Activated naive CD4-positive, alpha-beta T cell treated with anti-CD3 and anti-CD28 coated beads, Interleukin-2, amount 50 U/mL, for 72 hours (primary cell): ENCODE measurements at regions not wholly inside any gene's neighbourhood (a gene's known extent, or its start where the extent isn't known, plus 50 kb on each side); places are given as distances from the start of the nearest gene placed in this dataset.

Experiments used
- ATAC-seq, 2 donors: fragments of 150-1000 bp; cut with Tn5 transposase; 2 replicates each; pipeline ENCODE4 v1.10.0; 2021; ENCODE audit warnings: mild to moderate bottlenecking in 2 of 2, moderate library complexity in 2 of 2
- DNase-seq, 2 donors: peaks; one replicate each; pipeline ENCODE4 v3.0.0; 2021 to 2022; ENCODE audit warnings: low spot score in 2 of 2
- H3K27ac Mint-ChIP-seq, 2 donors: one replicate each; pipeline ENCODE4 v1.8.0; 2022; ENCODE audit warnings: mild to moderate bottlenecking in 2 of 2, mixed read lengths in 2 of 2
- H3K36me3 Mint-ChIP-seq, 2 donors: one replicate each; pipeline ENCODE4 v1.8.0; 2022; ENCODE audit warnings: mixed read lengths in 2 of 2
- H3K9me3 Mint-ChIP-seq, 2 donors: one replicate each; pipeline ENCODE4 v1.8.0; 2022; ENCODE audit warnings: mixed read lengths in 2 of 2

DNA sequence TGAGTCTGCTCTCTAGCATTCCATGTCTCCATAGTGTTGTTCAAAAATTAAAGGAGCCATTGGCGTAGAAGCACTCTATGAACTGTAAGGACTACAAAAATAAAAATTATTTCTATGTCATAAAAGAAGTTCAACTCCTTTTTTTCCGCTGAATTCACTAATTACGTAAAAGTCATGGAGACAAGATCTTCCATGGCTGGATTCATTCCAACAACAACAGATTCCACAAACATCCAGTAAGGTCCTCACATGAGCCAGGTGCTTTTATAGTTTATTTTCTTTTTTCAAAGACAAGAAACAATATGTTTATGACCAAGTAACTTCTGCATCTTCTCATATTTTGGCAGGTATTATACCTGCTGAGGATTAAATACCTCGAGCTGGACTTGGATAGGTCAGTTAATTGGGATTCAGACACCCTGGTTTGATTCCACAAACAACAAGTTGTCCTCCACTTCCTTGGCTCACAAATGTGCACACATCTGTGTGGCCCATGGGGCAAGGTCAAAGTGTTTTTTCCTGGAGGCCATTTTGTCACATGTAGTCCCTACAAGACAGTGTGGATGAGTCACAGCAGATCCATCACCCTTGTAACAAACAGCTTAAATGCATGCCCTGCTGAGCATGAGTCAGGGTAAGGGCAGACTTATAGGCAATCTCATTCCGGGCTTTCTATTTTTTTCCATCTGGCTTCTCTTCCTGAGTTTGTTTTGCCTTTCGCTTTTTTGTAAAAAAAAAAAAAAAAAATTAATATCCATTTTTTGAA, 475.6 kb downstream of the COG6 start:
- ATAC-seq, result peak; percentile 65 to 70
- H3K27ac Mint-ChIP-seq, result peak overlapping the region; percentile 6 to 89
- no peak for DNase-seq
- peaks cover 14 to 40% of the 10 kb centered on the region in 2 donors for H3K9me3 Mint-ChIP-seq
- peaks cover 17 to 44% of the 10 kb centered on the region in 2 donors for H3K36me3 Mint-ChIP-seq

DNA sequence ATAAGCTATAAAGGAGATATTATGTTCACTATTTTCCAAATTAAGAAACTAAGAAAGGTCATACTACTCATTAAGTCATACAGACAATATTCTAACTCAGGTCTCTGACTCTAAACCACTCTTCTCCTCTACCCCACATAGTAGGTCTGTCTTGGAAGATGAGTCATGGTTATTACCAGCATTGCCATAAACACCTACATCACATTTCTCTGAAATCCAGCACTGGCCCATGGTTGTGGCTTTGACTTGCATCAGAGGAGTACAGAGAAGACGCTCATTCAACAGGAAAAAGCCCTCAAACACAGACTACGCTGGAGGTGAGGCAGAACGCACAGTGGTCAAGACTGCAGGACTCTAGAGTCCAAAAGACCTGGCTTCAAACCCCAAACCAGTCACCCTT, 476.8 kb downstream of the COG6 start:
- Mint-ChIP-seq H3K27ac (peak overlapping the region; percentile 89 to 90), H3K9me3 (peaks cover 16 to 35% of the 10 kb centered on the region in 2 donors), H3K36me3 (peaks cover 17 to 37% of the 10 kb centered on the region in 2 donors)
- ATAC-seq (peak; percentile 87 to 91), DNase-seq (peak; percentile 45 to 76)

DNA sequence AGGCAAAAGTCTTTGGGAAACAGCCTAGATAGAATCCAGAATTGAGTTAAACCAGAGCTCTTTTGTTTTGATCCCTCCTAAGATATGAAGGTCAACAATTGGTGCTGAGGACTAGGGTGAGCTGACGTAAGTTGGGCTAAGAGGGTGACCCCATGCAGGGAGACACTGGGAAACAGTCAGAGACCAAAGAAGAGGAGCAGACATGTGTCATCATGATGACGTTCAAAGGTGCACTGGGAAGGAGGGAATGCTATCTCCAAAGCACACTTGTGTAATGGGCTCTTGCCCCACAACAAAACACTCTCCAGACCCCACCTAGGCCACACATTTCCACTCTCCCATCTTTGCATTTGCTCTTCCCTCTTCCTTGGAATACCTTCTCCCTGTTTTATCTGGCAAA, 481.4 kb downstream of the COG6 start:
- H3K36me3 Mint-ChIP-seq, result peaks cover 4 to 9% of the 10 kb centered on the region in 2 donors
- peaks cover 3 to 13% of the 10 kb centered on the region in 2 donors for H3K9me3 Mint-ChIP-seq
- no peak for ATAC-seq
- DNase-seq, result no peak
- peak overlapping the region in 1 of 2 donors; percentile 62 for H3K27ac Mint-ChIP-seq

DNA sequence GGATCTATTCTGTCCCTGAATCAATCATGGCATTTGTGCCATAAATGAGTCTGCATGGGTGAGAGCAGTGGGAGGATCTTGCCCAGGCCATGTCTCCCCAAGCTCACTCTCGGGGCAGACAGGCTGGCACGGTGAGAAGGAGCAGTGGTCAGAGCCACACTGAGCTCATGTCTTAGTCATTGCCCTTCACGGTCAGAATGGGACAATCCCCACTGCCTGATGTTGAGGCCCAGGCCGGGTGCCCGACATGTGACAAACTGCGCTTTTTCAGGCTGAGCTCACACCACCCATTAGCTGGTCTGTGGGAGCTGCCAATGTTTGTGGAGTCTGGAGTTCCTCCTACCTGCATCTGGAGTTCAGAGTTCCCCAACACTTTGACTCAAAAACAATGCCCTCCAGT, 481.9 kb downstream of the COG6 start:
- peak overlapping the region in 1 of 2 donors; percentile 62 for H3K27ac Mint-ChIP-seq
- peak; percentile 46 to 94 for ATAC-seq

DNA sequence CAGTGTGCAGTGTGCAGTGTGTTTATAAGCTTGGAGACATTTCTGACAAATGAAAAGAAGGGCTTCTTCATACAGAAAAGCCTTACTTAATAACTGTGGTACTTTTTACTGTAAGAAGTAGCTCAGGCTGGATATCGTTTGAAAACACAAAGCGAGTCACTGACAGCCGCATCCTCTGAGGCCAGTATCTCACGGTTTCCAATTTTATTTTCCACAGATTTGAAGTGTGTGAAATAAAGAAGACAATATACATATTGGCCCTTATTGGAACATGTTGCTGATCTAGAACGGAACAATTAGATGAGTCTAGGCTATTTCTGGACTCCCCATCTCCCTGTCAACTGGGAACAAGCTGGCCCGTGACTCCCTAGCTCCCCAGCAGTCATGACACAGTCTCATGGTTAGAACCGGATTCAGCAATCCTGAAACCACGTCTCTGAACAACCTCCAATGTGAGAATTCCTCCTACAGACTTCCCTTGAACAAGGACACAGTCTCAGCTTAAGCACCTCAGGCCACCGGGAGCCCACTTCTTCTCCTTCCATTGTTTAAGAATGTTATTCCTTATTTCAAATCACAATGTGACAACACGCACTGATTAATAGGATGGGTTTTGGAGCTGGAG, 484.5 kb downstream of the COG6 start:
- Mint-ChIP-seq H3K27ac (no peak overlapping the region), H3K36me3 (peaks cover 0 to 9% of the 10 kb centered on the region in 2 donors), H3K9me3 (peaks cover 3 to 9% of the 10 kb centered on the region in 2 donors)
- ATAC-seq, result peak in 1 of 2 donors; percentile 37
- no peak for DNase-seq

More for the DNA sequence above, 481.9 kb downstream of the COG6 start:
- Mint-ChIP-seq H3K9me3 (peaks cover 3 to 9% of the 10 kb centered on the region in 2 donors), H3K36me3 (peaks cover 4 to 9% of the 10 kb centered on the region in 2 donors)
- DNase-seq, result peak in 1 of 2 donors; percentile 79

DNA sequence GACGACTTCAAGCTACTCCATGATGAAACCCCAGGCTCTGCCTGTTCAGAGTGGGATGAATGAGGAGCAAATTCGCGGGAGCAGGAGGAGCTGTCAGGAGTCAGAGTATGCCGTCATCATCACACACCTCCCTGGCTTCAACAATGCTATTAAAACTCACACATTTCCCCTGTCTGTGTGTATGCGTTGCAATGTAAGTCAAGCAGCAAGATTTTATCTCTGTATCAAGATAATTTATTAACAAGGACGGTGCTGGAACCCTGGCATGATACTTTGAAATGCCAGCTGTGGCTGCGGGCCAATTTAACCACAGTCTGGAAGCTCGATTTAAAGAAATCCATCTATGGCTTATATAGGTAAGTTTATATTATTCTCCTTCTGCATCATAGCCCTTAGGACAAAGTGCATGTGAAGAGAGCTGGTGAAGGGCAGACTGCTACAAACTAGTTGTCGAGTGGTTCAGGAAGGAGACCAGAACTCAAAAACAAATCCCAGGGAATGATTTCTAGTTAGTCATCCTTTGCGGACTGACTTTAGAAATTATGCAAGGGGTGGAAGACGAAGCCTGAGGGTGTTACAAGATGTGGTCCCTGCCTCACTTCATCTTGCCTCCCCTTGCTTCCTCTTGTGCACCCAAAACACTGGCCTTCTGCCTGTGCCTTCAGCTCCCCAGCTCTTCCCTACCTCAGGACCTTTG, 486.5 kb downstream of the COG6 start:
- peaks cover 3 to 9% of the 10 kb centered on the region in 2 donors for H3K9me3 Mint-ChIP-seq
- DNase-seq, result no peak
- H3K27ac Mint-ChIP-seq, result no peak overlapping the region
- no peak for ATAC-seq
- H3K36me3 Mint-ChIP-seq, result peaks cover 0 to 19% of the 10 kb centered on the region in 2 donors

DNA sequence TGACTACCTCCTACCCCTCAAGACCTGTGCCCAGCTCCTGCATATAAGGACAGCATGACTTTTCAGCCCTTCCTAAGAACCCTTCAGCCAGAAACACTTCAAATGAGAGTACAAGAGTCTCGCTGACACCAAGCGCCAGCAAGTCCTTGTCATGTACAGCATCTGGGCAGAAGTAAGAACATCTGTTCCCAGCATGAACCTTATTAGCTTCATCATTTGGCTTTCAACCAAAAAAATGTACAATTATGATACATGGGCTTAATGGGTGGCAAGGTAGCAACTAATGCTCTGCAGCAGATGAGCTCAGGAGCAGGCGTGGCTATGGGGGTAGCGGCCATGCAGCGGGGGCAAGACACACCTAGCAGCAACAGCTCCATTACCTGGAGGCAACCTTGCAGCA, 487.6 kb downstream of the COG6 start:
- ATAC-seq (no peak), DNase-seq (no peak)
- Mint-ChIP-seq H3K9me3 (peaks cover 0 to 9% of the 10 kb centered on the region in 2 donors), H3K36me3 (peaks cover 0 to 20% of the 10 kb centered on the region in 2 donors), H3K27ac (no peak overlapping the region)

DNA sequence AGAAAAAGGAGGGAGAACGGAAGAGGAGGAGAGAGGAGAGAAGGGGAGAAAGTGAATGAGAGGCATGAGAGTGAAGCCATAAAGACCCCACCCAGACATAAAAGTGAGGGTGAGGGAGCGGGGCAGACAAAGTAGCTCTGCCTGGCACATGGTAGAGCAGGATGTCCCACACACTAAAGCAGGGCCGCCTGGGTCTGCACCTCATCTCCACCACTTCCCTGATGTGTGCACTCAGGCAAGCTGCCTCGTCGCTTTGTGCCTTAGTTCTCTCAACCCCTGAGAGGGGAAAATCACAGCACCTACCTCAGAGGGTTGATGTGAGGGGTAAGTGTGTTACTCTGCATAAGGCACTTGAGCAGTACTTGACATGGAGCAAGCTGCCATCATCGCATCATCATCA, 488.1 kb downstream of the COG6 start:
- DNase-seq (no peak), ATAC-seq (no peak)
- Mint-ChIP-seq H3K9me3 (peaks cover 0 to 6% of the 10 kb centered on the region in 2 donors), H3K36me3 (peaks cover 0 to 17% of the 10 kb centered on the region in 2 donors), H3K27ac (no peak overlapping the region)

DNA sequence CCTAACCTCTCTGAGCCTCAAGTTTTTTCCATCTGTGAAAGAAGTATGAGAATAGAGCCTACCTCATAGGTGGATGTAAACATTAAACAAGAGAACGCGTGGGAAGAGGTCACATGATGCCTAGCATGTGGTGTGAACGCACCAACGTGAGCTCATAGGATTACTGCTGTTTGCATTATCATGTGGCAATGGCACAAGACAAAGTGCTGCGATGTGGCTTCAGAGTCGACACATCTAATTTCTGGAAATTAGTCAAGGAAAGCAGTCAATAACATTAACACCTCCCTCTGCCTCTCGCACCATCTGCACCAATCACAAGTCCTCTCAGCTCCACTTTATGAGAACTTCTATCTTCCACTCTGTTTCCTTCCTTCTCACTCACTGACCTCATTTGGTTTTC, 489.7 kb downstream of the COG6 start:
- H3K27ac Mint-ChIP-seq, result no peak overlapping the region
- peaks cover 0 to 17% of the 10 kb centered on the region in 2 donors for H3K36me3 Mint-ChIP-seq
- peak in 1 of 2 donors; percentile 75 for ATAC-seq
- peak in 1 of 2 donors; percentile 39 for DNase-seq
- H3K9me3 Mint-ChIP-seq, result no peaks in the 10 kb centered on the region

DNA sequence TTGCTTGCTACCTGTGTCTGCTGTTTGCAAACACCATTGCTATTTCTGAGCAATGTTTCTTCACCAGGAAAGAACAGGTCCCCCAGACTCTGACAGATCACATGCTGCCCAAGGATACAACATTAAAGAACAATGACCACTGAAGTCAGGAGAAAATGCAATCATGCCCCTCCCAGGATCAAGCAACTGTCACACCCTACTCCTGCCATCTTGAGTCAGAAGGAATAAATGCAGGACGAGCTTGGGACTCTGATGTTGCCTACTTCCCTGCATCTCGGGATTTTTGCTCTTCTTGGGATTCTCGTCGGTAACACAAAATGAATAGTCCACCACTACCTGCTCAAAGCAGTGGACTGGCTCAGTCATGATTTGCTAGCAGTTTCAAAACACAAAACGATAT, 490.6 kb downstream of the COG6 start:
- DNase-seq, result no peak
- H3K9me3 Mint-ChIP-seq, result peaks cover 0 to 5% of the 10 kb centered on the region in 2 donors
- peaks cover 0 to 17% of the 10 kb centered on the region in 2 donors for H3K36me3 Mint-ChIP-seq
- H3K27ac Mint-ChIP-seq, result peak overlapping the region; percentile 45 to 86
- no peak for ATAC-seq

DNA sequence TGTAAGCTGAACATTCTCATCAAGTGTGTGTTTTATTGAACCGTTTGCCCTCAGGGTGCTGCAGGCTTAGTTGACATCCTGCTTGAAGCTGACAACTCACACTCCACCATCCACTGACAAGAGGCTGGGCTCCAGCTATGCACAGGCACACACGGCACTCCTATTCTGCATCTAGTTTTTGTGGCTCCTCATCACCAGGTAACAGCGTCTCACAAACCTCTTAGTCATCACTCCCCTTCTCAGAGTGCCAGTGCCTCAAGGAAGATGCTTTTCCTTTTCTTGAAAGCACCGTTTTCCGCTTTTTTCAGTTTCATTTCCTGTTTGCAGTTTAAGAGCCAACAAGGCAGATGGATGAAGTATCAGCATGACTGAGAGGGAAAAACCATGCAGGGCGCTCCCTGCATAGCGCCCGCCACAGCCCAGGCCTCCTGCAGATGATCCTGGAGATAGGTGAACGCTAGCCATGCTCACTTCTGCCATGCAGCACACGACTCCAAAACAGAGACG, 491.2 kb downstream of the COG6 start:
- DNase-seq (peak in 1 of 2 donors; percentile 34), ATAC-seq (peak; percentile 72 to 73)
- peaks cover 0 to 8% of the 10 kb centered on the region in 2 donors for H3K9me3 Mint-ChIP-seq
- peaks cover 0 to 19% of the 10 kb centered on the region in 2 donors for H3K36me3 Mint-ChIP-seq
- peak overlapping the region; percentile 45 to 86 for H3K27ac Mint-ChIP-seq

DNA sequence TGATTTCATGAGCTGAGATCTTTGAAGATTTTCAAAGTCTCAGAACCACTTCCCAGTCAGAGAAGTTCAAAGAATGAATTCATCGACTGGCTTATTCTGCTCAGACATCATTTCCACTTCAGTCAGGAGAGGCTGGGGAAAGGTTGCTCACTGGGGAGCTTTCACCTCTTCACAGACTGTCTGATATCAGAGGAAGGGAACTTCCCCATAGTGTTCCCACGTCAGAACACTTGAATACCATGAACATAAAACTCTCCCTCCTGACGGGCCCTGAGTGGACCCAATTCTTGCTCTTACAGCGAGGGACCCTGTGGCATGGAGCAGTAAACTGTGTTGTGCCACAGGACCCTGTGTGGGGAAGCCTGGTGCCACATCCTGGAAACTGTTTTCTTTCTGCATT, 492.6 kb downstream of the COG6 start:
- H3K36me3 Mint-ChIP-seq, result peaks cover 0 to 23% of the 10 kb centered on the region in 2 donors
- peaks cover 0 to 21% of the 10 kb centered on the region in 2 donors for H3K9me3 Mint-ChIP-seq
- ATAC-seq, result peak; percentile 67 to 88
- DNase-seq, result peak in 1 of 2 donors; percentile 64
- H3K27ac Mint-ChIP-seq, result peak overlapping the region; percentile 85 to 97

DNA sequence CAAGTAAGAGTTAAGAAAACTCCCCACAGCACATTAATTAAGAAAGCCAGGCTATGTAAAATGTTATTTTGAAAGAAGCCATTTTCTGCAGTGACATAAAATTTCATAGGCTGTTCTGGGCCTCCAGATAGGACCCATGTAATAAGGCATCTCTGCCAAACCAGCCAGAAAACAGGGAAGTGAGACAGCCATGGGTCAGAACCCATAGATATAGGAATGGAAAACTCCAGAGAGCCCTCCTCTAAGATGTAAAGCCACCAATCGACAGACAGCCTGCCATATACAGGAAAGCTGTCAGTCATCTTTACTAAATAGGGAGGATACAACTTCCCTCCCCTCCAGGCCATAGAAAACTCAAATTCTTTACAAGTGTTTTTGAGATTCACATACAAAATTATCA, 493.3 kb downstream of the COG6 start:
- peak overlapping the region in 1 of 2 donors; percentile 85 for H3K27ac Mint-ChIP-seq
- H3K9me3 Mint-ChIP-seq, result peaks cover 0 to 21% of the 10 kb centered on the region in 2 donors
- DNase-seq (no peak), ATAC-seq (no peak)
- peaks cover 0 to 23% of the 10 kb centered on the region in 2 donors for H3K36me3 Mint-ChIP-seq

DNA sequence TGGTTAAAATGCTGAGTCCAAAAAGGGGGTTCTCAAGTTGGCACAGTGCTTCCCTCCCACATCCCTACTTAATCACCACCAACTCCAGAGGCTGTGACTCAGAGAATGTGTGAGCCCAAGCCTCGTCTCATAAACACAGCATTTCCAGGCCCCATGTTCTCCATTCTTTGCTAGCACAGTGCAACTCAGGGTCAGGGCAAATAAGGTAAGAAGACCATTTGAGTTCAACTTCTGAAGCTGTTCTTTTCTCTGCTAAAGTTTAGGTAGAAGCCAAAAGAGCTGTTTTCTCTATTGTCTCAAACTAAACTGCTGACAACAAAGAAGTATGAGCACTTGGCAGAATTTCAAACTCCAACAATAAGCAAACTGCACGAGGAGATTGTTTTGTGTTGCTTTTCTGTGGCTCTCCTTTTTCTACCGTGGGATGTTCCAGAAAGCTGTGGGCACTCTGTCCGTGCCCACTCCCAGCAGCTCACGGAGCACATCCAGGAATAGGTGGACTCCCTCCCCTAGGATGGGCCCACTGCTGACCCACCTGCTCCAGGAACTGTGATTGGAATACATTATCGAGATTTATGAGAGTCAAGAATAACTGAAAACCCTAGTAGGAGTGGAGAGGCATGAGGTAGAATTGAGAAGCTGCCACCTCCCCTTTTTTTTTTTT, 494.3 kb downstream of the COG6 start:
- DNase-seq (no peak), ATAC-seq (peak in 1 of 2 donors; percentile 22)
- Mint-ChIP-seq H3K36me3 (peaks cover 0 to 23% of the 10 kb centered on the region in 2 donors), H3K27ac (peak overlapping the region; percentile 22 to 55), H3K9me3 (peaks cover 0 to 21% of the 10 kb centered on the region in 2 donors)

DNA sequence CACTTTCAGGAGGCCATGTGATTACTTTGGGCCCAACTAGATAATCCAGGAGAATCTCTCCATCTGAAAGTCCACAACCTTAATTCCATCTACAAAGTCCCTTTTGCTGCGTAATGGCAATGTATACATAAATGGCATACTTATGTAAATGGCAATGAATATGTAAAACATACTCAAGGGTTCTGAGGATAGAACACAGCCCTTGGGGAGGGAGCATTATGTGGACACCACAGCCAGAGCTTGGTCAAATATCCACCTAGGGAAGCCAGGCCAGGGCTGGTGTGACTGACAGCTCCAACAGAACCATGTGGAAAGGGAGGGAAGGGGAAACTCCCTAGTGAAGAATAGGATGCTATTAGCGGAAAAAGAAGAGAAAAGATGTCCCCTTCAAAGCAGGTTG, 496.2 kb downstream of the COG6 start:
- no peak overlapping the region for H3K27ac Mint-ChIP-seq
- no peak for ATAC-seq
- no peak for DNase-seq
- peaks cover 0 to 16% of the 10 kb centered on the region in 2 donors for H3K36me3 Mint-ChIP-seq
- H3K9me3 Mint-ChIP-seq, result peaks cover 0 to 24% of the 10 kb centered on the region in 2 donors

DNA sequence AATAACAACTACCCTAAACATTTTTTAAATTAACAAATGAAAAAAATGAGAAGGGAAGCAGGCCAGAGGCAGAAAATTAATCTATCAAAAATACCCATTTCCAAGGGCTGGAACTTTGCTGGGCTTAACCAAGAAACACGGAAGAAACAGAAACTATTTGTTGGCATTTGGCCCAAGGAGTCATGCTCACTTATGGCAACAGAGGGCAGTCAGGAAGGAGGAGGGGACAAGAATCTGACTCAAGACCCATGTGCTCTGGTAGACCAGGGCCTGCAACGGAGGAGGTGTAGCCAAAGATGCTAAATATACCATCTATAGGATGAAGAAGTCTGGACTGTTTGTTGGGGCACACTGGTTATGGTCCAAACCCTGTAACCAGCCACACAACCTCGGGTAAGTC, 496.7 kb downstream of the COG6 start:
- H3K9me3 Mint-ChIP-seq, result peaks cover 0 to 25% of the 10 kb centered on the region in 2 donors
- H3K36me3 Mint-ChIP-seq, result peaks cover 0 to 11% of the 10 kb centered on the region in 2 donors
- H3K27ac Mint-ChIP-seq, result no peak overlapping the region
- no peak for DNase-seq
- ATAC-seq, result no peak
